HG02970 (cell line): ENCODE measurements at regions not wholly inside any gene's neighbourhood (a gene's known extent, or its start where the extent isn't known, plus 50 kb on each side); places are given as distances from the start of the nearest gene placed in this dataset.
"Not testable (repeated sequence)": the region's sequence is repeated elsewhere in the genome, so short reads cannot be mapped to it uniquely, and the experiment has no call there.

ENCODE experiments used
- ATAC-seq: cut with Tn5 transposase; IDR thresholded peaks from one replicate; pipeline ENCODE4 v1.9.1; 2021; ENCODE audit warnings: mild to moderate bottlenecking, moderate library complexity, moderate number of reproducible peaks; ENCODE audit not compliant: unreplicated experiment, low FRiP score

GRCh38 chr12:46629331-46630229, 196.2 kb downstream of the SLC38A4 start:
- ATAC-seq, result no peak

DNA sequence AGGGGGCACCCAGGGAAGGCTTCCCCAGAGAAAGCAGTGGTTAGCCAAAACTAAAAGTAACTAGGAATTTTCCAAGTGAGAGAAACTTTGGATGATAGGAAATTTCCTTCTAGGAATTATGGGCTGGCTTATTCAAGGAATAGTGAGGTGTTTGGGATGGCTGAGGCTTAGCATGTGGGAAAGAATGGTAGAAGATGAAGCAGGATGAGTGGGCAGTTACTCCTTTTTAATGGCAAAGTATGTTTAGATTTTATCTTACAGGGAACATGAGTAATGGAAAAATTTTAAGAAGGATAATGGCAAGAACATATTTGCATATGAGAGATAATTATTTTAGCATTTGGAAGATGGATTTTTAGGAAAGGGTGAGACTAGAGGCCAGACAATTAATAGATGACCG, 197.6 kb downstream of the SLC38A4 start:
- ATAC-seq, result no peak

DNA sequence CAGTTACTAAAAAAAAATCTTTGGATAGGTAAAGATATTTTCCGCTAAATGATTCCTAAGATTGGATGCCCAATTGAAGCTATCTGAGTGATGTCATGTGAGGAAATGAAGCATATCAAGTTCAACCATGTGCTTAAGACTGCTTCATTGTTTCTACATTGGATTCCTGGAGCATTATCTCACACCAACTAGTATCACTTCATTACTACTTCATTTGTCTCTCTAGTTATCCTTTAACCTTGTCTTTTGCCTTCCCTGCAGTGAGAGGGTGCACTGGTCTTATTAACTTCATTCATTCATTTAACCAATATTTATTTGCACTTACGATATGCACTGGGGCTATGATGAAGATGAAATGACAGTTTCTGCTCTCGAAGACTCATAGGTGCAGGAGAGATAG, 198.1 kb downstream of the SLC38A4 start:
- no peak for ATAC-seq

DNA sequence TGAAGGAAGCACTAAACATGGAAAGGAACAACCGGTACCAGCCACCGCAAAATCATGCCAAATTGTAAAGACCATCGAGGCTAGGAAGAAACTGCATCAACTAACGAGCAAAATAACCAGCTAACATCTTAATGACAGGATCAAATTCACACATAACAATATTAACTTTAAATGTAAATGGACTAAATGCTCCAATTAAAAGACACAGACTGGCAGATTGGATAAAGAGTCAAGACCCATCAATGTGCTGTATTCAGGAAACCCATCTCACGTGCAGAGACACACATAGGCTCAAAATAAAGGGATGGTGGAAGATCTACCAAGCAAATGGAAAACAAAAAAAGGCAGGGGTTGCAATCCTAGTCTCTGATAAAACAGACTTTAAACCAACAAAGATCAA, 206.3 kb downstream of the SLC38A4 start:
- ATAC-seq, result not testable (repeated sequence)

- not testable (repeated sequence) for ATAC-seq
Observed at GRCh38 chr12:46617737-46618136, 208.1 kb downstream of the SLC38A4 start.

GRCh38 chr12:46617167-46617566, 208.6 kb downstream of the SLC38A4 start:
- ATAC-seq, result no peak

- no peak for ATAC-seq
Observed at GRCh38 chr12:46610754-46611153, 215.0 kb downstream of the SLC38A4 start.

DNA sequence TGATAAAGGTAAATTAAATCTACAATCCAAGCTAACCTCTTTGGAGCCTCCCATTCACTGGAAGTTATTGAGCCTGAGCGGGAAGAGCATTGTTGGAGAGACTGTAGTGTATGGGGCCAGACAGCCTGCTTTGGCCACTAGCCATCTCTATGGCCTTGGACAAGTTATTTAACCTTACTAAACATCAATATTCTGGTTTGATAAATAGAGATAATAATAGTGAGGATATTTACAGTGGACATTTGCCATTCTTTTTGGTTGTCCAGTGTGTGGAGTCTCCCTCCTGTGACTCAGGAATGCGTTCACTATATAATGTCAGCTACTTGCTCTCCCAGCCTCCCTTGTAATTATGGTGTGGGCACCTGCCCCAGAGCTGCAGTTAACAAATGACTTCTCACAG, 216.1 kb downstream of the SLC38A4 start:
- ATAC-seq, result no peak

DNA sequence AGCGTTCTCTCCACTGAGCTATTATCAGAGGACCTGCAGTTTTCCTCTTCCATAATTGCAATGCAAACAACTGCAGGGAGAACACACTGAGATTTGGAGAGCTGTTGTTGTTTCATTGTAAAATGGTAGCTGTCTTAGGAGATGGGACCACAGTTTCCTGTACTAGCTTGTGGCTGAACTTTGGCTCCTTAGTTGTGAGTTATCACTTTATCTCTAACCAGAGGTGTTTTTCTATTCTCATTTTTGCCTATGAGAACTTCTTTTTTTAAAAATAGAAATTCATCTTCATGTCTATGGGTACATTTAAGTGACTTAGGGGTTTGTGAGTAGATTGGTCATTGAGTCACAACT, 216.5 kb downstream of the SLC38A4 start:
- no peak for ATAC-seq

DNA sequence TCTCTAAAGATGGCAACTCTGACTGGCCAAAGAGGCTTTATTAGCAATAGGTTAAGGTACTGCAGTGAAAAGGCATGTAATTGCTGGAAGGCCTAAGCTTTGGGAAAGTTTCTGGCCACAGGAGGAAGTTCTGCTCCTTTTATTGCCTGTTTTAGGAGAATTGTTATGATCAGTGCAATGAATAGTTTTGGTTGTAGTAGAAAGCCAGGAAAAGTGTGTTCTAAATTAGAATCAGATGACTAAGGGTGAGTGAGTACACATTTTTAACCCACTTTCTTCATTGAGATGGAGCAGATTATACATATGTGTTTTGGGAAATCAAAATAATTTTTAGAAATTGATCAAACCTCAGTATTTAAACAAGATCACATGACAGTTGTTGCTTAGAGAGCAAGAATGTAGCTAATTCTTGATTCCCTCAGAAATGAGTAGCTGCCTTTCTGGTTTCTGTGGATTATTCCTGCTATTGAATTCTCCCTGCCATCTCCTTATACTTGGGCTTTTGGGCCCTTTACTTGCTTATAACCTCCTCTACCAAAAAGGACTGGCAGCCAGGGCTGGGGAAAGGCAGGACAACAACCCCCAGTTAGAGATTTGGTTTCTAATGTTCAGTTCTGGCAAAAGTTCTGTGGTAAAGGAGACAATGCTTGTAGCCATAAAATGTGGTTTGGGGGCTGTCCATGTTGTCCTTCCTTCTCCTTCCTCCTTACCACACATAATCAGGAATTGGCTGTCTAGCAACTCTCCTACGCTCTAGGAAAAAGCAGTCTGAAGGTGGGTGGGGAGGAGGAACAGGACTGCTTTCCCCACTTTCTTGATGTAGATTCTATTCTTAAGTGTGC, 217.1 kb downstream of the SLC38A4 start:
- ATAC-seq, result no peak

- ATAC-seq, result no peak
Observed at GRCh38 chr12:46604684-46605083, 221.1 kb downstream of the SLC38A4 start.

DNA sequence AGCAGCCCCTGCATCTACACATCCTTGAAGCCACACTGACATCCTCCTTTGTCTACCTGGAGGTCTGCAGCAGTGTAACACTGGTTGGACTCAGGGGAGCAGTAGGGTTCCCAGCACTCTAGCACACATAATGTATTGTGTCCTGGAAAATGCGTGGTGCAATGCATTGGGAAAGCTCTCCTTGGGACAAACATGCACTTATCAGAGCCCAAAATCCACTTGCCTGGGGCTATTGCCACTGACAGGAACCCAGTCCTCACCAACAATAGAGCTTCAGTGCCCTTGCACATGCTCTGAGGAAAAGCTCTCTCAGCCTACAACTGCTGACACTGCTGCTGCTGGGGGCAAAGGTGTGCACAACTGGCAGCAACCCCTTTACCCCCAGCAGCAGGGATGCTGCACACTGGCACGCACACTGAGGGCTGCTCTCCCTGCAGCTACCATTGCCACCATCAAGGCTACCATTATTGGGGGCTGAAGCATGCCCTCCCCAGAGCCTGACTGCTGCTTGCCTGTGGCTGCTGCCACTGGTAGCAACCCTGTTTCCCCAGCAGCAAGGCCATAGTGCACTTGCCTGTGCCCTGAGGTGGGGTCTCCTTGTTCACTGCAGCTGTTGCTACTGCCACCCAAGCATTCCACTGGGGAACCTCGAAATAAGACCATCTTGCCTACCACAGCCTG, 221.9 kb downstream of the SLC38A4 start:
- no peak for ATAC-seq

DNA sequence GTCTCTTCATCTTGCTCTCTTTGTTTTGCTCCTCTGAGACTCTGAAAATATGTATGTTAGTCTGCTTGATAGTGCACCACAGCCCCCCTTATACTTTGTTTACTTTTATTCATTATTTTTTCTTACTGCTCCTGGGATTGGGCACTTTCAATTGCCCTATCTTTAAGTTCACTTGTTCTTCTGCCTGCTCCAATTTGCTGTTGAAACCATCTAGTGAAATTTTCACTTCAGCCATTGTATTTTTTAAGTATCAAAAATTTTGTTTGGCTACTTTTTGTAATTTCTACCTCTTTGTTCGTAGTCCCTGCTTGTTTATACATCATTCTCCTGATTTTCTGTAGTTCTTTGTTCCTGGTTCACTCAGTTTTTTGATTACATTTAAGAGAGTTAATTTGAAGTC, 223.3 kb downstream of the SLC38A4 start:
- no peak for ATAC-seq

DNA sequence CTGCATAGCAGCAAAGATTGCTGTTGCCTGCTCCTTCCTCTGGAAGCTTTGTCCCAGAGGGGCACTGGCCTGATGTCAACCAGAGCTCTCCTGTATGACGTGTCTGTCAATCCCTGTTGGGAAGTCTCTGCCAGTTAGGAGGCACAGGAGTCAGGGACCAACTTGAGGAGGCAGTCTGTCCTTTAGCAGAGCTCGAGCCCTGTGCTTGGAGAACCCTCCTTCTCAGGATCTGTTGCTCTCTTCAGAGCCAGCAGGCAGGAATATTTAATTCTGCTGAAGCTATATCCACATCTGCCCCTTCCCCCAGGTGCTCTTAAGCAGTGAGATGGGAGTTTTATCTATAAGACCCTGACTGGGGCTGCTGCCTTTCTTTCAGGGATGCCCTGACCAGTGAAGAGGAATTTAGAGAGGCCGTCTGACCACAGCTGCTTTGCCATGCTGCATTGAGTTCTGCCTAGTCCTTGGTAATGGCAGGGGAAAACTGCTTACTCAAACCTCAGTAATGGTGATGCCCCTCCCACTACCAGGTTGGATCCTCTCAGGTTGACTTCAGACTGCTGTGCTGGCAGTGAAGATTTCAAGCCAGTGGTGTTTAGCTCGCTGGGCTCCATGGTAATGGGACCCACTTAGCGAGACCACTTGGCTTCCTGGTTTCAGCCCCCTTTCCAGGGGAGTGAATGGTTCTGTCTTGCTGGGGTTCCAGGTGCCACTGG, 218.6 kb upstream of the SLC38A2 start:
- ATAC-seq, result no peak

DNA sequence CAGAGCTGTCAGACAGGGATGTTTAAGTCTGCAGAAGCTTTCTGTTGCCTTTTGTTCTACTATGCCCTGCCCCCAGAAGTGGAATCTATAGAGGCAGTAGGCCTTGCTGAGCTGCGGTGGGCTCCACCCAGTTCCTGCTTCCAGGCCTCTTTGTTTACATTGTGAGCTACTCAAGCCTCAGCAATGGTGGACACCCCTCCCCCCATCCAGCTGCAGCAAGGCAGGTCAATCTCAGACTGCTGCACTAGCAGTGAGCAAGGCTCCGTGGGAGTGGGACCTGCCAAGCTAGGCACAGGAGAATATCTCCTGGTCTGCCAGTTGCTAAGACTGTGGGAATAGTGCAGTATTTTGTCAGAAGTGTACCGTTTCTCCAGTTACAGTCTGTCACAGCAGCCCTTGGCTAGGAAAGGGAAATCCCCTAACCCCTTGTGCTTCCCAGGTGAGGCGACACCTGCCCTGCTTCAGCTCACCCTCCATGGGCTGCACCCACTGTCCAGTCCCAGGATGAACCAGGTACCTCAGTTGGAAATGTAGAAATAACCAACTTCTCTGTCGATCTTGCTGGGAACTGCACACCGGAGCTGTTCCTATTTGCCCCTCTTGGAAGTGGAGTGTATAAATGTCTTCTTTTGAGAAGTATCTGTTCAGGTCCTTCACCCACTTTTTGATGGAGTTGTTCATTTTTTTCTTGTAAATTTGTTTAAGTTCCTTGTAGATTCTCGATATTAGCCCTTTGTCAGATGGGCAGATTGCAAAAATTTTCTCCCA, 213.5 kb upstream of the SLC38A2 start:
- ATAC-seq, result no peak

DNA sequence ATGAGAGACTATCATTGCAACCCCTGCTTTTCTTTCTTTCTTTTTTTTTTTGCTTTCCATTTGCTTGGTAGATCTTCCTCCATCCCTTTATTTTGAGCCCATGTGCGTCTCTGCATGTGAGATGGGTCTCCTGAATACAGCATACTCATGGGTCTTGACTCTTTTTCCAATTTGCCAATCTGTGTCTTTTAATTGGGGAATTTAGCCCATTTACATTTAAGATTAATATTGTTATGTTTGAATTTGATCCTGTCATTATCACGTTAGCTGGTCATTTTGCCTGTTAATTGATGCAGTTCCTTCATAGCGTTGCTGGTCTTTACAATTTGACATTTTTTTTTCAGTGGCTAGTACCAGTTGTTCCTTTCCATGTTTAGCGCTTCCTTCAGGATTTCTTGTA, 211.5 kb upstream of the SLC38A2 start:
- not testable (repeated sequence) for ATAC-seq

- ATAC-seq, result not testable (repeated sequence)
Observed at GRCh38 chr12:46581990-46582389, 209.4 kb upstream of the SLC38A2 start.

- ATAC-seq, result no peak
Observed at GRCh38 chr12:46580445-46580844, 207.9 kb upstream of the SLC38A2 start.

- no peak for ATAC-seq
Observed at GRCh38 chr12:46579474-46579873, 206.9 kb upstream of the SLC38A2 start.
